ENCODE measurements at regions not wholly inside any gene's neighbourhood (a gene's known extent, or its start where the extent isn't known, plus 50 kb on each side); places are given as distances from the start of the nearest gene placed in this dataset.
"Not testable (repeated sequence)": the region's sequence is repeated elsewhere in the genome, so short reads cannot be mapped to it uniquely, and the experiment has no call there.

DNA sequence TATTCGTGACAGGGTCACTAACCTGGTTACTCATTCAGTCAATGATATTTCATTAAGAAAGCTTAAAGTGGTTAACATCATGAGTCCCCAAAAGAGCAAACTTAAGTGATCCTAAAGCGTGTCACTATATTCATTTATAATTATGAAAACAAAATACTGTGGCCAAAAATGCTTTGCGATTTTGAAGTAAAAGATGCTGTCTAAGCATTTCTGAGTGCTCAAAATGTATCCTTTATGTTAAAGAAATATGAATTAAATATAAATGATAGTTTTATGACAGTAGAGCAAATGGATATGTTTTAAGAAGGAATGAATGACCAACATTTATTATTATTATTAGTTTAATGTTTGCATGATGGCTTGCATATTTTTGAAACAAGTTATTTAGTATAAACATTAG lies 72.6 kb upstream of the CDC42EP3 start:
- Histone ChIP-seq H3K27ac (ENCODE audit: insufficient read depth, low read length) (no peak overlapping the region), H3K36me3 (ENCODE audit: control insufficient read depth, insufficient read depth, low read length) (no peaks in the 10 kb centered on the region), H3K4me2 (ENCODE audit: extremely low read depth, insufficient read depth, low read length) (no peak overlapping the region), H3K4me1 (ENCODE audit: control insufficient read depth, extremely low read depth, insufficient read depth, low read length) (no peaks in the 10 kb centered on the region), H3K27me3 (ENCODE audit: control insufficient read depth, insufficient read depth, low read length) (no peaks in the 10 kb centered on the region), H3K9me3 (ENCODE audit: control insufficient read depth, insufficient read depth, low read depth, low read length) (no peaks in the 10 kb centered on the region), H4K20me1 (ENCODE audit: control insufficient read depth, extremely low read depth, insufficient read depth, low read length) (no peaks in the 10 kb centered on the region), H3K9ac (ENCODE audit: insufficient read depth, low read length) (no peak overlapping the region), H2AFZ (ENCODE audit: low read length) (no peak overlapping the region), H3K4me3 (replicated peaks in 1 of 4; ENCODE audit: control extremely low read depth in 1 of 4, insufficient read depth in 1 of 4, low read depth in 3 of 4, low read length in 4 of 4) (no peak overlapping the region), H3K79me2 (ENCODE audit: control insufficient read depth, insufficient read depth, low read length) (no peaks in the 10 kb centered on the region)
- no peak for TF ChIP-seq CTCF (conservative IDR thresholded peaks at IDR 0.05 in 1 of 2, IDR thresholded peaks at IDR 0.05 in 1 of 2; ENCODE audit: low read depth in 1 of 2, low read length in 2 of 2)
- no peak for TF ChIP-seq EZH2 (IDR thresholded peaks at IDR 0.05; ENCODE audit: low read length, missing control alignments)
- DNase-seq (ENCODE audit: low read depth in 2 of 2): no peak

- not testable (repeated sequence) for H3K9me3 ChIP-seq (ENCODE audit: control insufficient read depth, insufficient read depth, low read depth, low read length); H3K27me3 ChIP-seq (ENCODE audit: control insufficient read depth, insufficient read depth, low read length); H3K79me2 ChIP-seq (ENCODE audit: control insufficient read depth, insufficient read depth, low read length); H2AFZ ChIP-seq (ENCODE audit: low read length); DNase-seq (ENCODE audit: low read depth in 2 of 2); H3K4me3 ChIP-seq (replicated peaks in 1 of 4; ENCODE audit: control extremely low read depth in 1 of 4, insufficient read depth in 1 of 4, low read depth in 3 of 4, low read length in 4 of 4); H3K4me2 ChIP-seq (ENCODE audit: extremely low read depth, insufficient read depth, low read length); H4K20me1 ChIP-seq (ENCODE audit: control insufficient read depth, extremely low read depth, insufficient read depth, low read length); H3K4me1 ChIP-seq (ENCODE audit: control insufficient read depth, extremely low read depth, insufficient read depth, low read length); H3K9ac ChIP-seq (ENCODE audit: insufficient read depth, low read length); H3K27ac ChIP-seq (ENCODE audit: insufficient read depth, low read length); H3K36me3 ChIP-seq (ENCODE audit: control insufficient read depth, insufficient read depth, low read length)
Measured at GRCh38 chr2:37744961-37745360, 73.5 kb upstream of the CDC42EP3 start.

DNA sequence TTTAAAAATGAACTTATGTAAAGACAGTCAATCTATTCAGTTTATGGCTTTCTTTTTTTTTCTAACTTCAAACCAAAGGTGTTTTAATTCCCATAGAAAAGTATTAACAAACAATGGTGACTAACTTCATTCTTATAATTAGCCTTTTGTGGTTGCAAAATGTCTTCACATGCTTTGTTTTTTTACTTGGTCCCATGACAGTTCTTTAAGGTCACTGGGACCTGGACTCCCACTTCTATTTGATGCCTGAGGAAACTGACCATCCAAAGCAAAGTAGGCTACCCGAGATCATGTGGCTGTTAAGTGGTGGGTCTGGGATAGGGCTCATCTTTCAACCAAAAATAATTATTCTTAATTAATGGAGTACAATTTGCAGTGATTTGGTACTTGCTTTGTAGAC lies 74.6 kb upstream of the CDC42EP3 start:
- H3K4me2 ChIP-seq (ENCODE audit: extremely low read depth, insufficient read depth, low read length); DNase-seq (ENCODE audit: low read depth in 2 of 2); H3K9ac ChIP-seq (ENCODE audit: insufficient read depth, low read length); H3K27me3 ChIP-seq (ENCODE audit: control insufficient read depth, insufficient read depth, low read length); H3K9me3 ChIP-seq (ENCODE audit: control insufficient read depth, insufficient read depth, low read depth, low read length); H3K4me3 ChIP-seq (replicated peaks in 1 of 4; ENCODE audit: control extremely low read depth in 1 of 4, insufficient read depth in 1 of 4, low read depth in 3 of 4, low read length in 4 of 4); H3K36me3 ChIP-seq (ENCODE audit: control insufficient read depth, insufficient read depth, low read length); H3K27ac ChIP-seq (ENCODE audit: insufficient read depth, low read length); H3K79me2 ChIP-seq (ENCODE audit: control insufficient read depth, insufficient read depth, low read length); H3K4me1 ChIP-seq (ENCODE audit: control insufficient read depth, extremely low read depth, insufficient read depth, low read length); H2AFZ ChIP-seq (ENCODE audit: low read length); H4K20me1 ChIP-seq (ENCODE audit: control insufficient read depth, extremely low read depth, insufficient read depth, low read length): not testable (repeated sequence)

GRCh38 chr2:37746883-37747282 lies 75.4 kb upstream of the CDC42EP3 start:
- H3K27me3 ChIP-seq (ENCODE audit: control insufficient read depth, insufficient read depth, low read length): no peaks in the 10 kb centered on the region
- no peak overlapping the region for H3K27ac ChIP-seq (ENCODE audit: insufficient read depth, low read length)
- H3K9ac ChIP-seq (ENCODE audit: insufficient read depth, low read length): no peak overlapping the region
- no peak overlapping the region for H2AFZ ChIP-seq (ENCODE audit: low read length)
- no peak for DNase-seq (ENCODE audit: low read depth in 2 of 2)
- H4K20me1 ChIP-seq (ENCODE audit: control insufficient read depth, extremely low read depth, insufficient read depth, low read length): no peaks in the 10 kb centered on the region
- TF ChIP-seq CTCF (conservative IDR thresholded peaks at IDR 0.05 in 1 of 2, IDR thresholded peaks at IDR 0.05 in 1 of 2; ENCODE audit: low read depth in 1 of 2, low read length in 2 of 2) (no peak), EZH2 (IDR thresholded peaks at IDR 0.05; ENCODE audit: low read length, missing control alignments) (no peak)
- no peaks in the 10 kb centered on the region for H3K79me2 ChIP-seq (ENCODE audit: control insufficient read depth, insufficient read depth, low read length)
- no peaks in the 10 kb centered on the region for H3K4me1 ChIP-seq (ENCODE audit: control insufficient read depth, extremely low read depth, insufficient read depth, low read length)
- H3K9me3 ChIP-seq (ENCODE audit: control insufficient read depth, insufficient read depth, low read depth, low read length): no peaks in the 10 kb centered on the region
- H3K36me3 ChIP-seq (ENCODE audit: control insufficient read depth, insufficient read depth, low read length): no peaks in the 10 kb centered on the region
- H3K4me3 ChIP-seq (replicated peaks in 1 of 4; ENCODE audit: control extremely low read depth in 1 of 4, insufficient read depth in 1 of 4, low read depth in 3 of 4, low read length in 4 of 4): no peak overlapping the region
- H3K4me2 ChIP-seq (ENCODE audit: extremely low read depth, insufficient read depth, low read length): no peak overlapping the region
